HCT116 (cell line): ENCODE measurements at regions not wholly inside any gene's neighbourhood (a gene's known extent, or its start where the extent isn't known, plus 50 kb on each side); places are given as distances from the start of the nearest gene placed in this dataset.

Experiments
- EZH2 ChIP-seq: fragments of 200-600 bp; sonication (generic); IDR thresholded peaks from 2 replicates; pipeline ENCODE4 v1.6.1; 2017; ENCODE audit warnings: antibody characterized with exemption, mixed run types
- POLR2A ChIP-seq: IDR thresholded peaks from 2 replicates; pipeline ENCODE4 v1.7.0; 2011; ENCODE audit warnings: borderline replicate concordance; ENCODE audit not compliant: insufficient read depth, insufficient read length; ENCODE audit errors: extremely low read depth
- SIN3A ChIP-seq: IDR thresholded peaks from 2 replicates; pipeline ENCODE4 v1.6.1; 2012; ENCODE audit warnings: low read depth
- SRF ChIP-seq: IDR thresholded peaks from 2 replicates; pipeline ENCODE4 v1.6.1; 2012; ENCODE audit warnings: low read depth
- YY1 ChIP-seq: IDR thresholded peaks from 2 replicates; pipeline ENCODE4 v1.6.1; 2011; ENCODE audit warnings: low read length, low read depth, moderate library complexity, mild to moderate bottlenecking; ENCODE audit not compliant: insufficient replicate concordance; ENCODE audit errors: extremely low read depth
- TF ChIP-seq, protein P1 (sequence below), 3 experiments: fragments of 200-600 bp in 1 of 3; sonication (generic) in 1 of 3; IDR thresholded peaks in 2 of 3; conservative IDR thresholded peaks in 1 of 3; 2 replicates each; pipeline ENCODE4 v1.5.1; 2012 to 2017; ENCODE audit warnings: low read depth in 2 of 3, low read length in 2 of 3, antibody characterized with exemption in 1 of 3, borderline replicate concordance in 1 of 3, control low read depth in 1 of 3, mild to moderate bottlenecking in 1 of 3, mixed read lengths in 1 of 3, mixed run types in 1 of 3, moderate library complexity in 1 of 3; ENCODE audit not compliant: insufficient read depth in 1 of 3
- TF ChIP-seq, protein P2 (sequence below): IDR thresholded peaks from 2 replicates; pipeline ENCODE4 v1.6.1; 2012; ENCODE audit warnings: low read depth

- TF ChIP-seq, protein P1, sequence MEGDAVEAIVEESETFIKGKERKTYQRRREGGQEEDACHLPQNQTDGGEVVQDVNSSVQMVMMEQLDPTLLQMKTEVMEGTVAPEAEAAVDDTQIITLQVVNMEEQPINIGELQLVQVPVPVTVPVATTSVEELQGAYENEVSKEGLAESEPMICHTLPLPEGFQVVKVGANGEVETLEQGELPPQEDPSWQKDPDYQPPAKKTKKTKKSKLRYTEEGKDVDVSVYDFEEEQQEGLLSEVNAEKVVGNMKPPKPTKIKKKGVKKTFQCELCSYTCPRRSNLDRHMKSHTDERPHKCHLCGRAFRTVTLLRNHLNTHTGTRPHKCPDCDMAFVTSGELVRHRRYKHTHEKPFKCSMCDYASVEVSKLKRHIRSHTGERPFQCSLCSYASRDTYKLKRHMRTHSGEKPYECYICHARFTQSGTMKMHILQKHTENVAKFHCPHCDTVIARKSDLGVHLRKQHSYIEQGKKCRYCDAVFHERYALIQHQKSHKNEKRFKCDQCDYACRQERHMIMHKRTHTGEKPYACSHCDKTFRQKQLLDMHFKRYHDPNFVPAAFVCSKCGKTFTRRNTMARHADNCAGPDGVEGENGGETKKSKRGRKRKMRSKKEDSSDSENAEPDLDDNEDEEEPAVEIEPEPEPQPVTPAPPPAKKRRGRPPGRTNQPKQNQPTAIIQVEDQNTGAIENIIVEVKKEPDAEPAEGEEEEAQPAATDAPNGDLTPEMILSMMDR (IDR thresholded peaks at IDR 0.05 in 2 of 3, conservative IDR thresholded peaks at IDR 0.05 in 1 of 3; ENCODE audit: borderline replicate concordance in 1 of 3, insufficient read depth in 1 of 3, low read depth in 2 of 3, low read length in 2 of 3) = no peak
- TF ChIP-seq SIN3A (no peak), EZH2 (no peak), YY1 (no peak), POLR2A (no peak), SRF (no peak)
- TF ChIP-seq, protein P2, sequence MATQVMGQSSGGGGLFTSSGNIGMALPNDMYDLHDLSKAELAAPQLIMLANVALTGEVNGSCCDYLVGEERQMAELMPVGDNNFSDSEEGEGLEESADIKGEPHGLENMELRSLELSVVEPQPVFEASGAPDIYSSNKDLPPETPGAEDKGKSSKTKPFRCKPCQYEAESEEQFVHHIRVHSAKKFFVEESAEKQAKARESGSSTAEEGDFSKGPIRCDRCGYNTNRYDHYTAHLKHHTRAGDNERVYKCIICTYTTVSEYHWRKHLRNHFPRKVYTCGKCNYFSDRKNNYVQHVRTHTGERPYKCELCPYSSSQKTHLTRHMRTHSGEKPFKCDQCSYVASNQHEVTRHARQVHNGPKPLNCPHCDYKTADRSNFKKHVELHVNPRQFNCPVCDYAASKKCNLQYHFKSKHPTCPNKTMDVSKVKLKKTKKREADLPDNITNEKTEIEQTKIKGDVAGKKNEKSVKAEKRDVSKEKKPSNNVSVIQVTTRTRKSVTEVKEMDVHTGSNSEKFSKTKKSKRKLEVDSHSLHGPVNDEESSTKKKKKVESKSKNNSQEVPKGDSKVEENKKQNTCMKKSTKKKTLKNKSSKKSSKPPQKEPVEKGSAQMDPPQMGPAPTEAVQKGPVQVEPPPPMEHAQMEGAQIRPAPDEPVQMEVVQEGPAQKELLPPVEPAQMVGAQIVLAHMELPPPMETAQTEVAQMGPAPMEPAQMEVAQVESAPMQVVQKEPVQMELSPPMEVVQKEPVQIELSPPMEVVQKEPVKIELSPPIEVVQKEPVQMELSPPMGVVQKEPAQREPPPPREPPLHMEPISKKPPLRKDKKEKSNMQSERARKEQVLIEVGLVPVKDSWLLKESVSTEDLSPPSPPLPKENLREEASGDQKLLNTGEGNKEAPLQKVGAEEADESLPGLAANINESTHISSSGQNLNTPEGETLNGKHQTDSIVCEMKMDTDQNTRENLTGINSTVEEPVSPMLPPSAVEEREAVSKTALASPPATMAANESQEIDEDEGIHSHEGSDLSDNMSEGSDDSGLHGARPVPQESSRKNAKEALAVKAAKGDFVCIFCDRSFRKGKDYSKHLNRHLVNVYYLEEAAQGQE = no peak
These were observed 128.9 kb upstream of the IL12B start for GRCh38 chr5:159459132-159459627.
